ENCODE measurements at regions not wholly inside any gene's neighbourhood (a gene's known extent, or its start where the extent isn't known, plus 50 kb on each side); places are given as distances from the start of the nearest gene placed in this dataset.

DNA sequence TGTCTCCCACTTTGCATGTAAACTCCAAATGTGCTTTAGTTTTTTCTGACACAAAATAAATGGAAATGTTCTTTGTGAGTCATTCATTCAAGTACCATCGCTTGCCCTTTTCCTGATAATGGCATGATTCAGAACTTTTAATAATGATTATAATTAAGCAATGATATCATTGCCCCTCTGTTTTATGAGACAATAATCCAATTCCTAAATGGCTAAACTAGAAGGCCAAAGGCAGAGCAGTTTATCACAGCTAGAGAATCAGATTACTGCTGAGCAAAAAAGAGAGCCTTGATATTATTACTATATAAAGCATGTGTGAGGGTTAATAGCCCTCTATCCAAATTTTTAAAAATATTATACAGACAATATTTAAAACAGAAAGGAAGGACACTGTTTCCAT, 484.2 kb upstream of the PTPRD start:
- H3K79me2 ChIP-seq (ENCODE audit: low read length) = no peaks in the 10 kb centered on the region
- H2AFZ ChIP-seq (ENCODE audit: low read length) = no peak overlapping the region
- H3K36me3 ChIP-seq (ENCODE audit: low read depth, low read length) = no peaks in the 10 kb centered on the region
- intact Hi-C loops (cut with micrococcal nuclease) = no loop called here
- no peaks in the 10 kb centered on the region for H3F3A ChIP-seq (ENCODE audit: low read length, unreplicated experiment)
- POLR2A ChIA-PET (ENCODE audit: unreplicated experiment) = no interaction called here
- H3K9me3 ChIP-seq (ENCODE audit: low read length) = no peaks in the 10 kb centered on the region
- ATAC-seq (no peak), DNase-seq (no peak)
- CTCF ChIA-PET = no interaction called here
- no peak overlapping the region for H3K27ac ChIP-seq (ENCODE audit: low read length)
- H3K9me2 ChIP-seq (replicated peaks; ENCODE audit: low read length) = no peaks in the 10 kb centered on the region
- H3K4me3 ChIP-seq (ENCODE audit: low read length) = no peak overlapping the region
- H3K4me1 ChIP-seq (ENCODE audit: insufficient read depth, low read length) = no peaks in the 10 kb centered on the region
- BruUV-seq (replicated peaks) = no TSS peak
- no peak overlapping the region for H3K9ac ChIP-seq (ENCODE audit: low read length)
- no peak overlapping the region for H3K4me2 ChIP-seq (ENCODE audit: low read length)
- no peak for TF ChIP-seq EZH2phosphoT487 (IDR thresholded peaks at IDR 0.05; ENCODE audit: borderline replicate concordance, low read length)
- no peaks in the 10 kb centered on the region for H3K27me3 ChIP-seq (ENCODE audit: low read length)
- H4K20me1 ChIP-seq (ENCODE audit: low read length) = no peaks in the 10 kb centered on the region

DNA sequence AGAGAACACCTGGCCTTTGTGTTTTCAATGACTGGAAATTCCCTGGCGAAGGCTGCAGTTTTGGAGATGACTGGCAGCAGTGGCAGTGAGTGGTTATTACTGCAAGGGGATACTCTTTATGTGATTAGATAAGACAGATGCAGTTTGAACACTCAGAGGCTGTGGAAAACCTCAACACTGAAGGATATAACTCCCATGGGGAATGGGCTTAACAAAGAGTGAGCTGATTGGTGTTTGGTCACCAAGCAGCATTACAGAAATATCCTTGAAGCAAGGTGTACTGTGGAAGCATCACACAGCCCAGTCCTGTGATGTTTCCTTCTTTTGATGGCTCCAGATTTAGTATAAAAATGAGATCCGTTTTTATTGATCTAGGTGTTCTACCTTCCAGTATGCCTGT, 490.7 kb upstream of the PTPRD start:
- Histone ChIP-seq H3K79me2 (ENCODE audit: low read length) (no peaks in the 10 kb centered on the region), H3K9me2 (replicated peaks; ENCODE audit: low read length) (no peaks in the 10 kb centered on the region), H3K9me3 (ENCODE audit: low read length) (no peaks in the 10 kb centered on the region)

DNA sequence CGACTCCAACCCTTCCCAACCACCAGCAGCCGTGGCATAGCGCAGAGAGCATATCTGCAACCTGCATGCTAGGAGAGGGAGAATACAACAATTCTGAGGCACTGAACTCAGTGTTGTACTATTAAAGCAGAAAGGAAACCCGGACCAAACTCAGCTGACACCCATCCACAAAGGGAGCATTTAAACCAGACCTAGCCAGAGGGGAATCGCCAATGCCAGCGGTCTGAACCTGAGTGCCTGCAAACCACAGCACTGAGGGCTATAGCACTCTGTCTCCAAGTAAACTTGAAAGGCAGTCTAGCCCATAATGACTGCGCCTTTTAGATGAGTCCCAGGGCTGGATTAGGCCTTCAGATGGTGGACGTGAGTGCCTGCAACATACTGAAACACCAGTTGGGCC, 494.4 kb upstream of the PTPRD start:
- no peaks in the 10 kb centered on the region for H3K36me3 ChIP-seq (ENCODE audit: low read depth, low read length)
- intact Hi-C loops (cut with micrococcal nuclease) = no loop called here
- H3K27me3 ChIP-seq (ENCODE audit: low read length) = no peaks in the 10 kb centered on the region
- no peaks in the 10 kb centered on the region for H3K9me3 ChIP-seq (ENCODE audit: low read length)
- H3K9ac ChIP-seq (ENCODE audit: low read length) = no peak overlapping the region
- no peak overlapping the region for H2AFZ ChIP-seq (ENCODE audit: low read length)
- no peak overlapping the region for H3K4me3 ChIP-seq (ENCODE audit: low read length)
- H3F3A ChIP-seq (ENCODE audit: low read length, unreplicated experiment) = no peaks in the 10 kb centered on the region
- H4K20me1 ChIP-seq (ENCODE audit: low read length) = no peaks in the 10 kb centered on the region
- H3K79me2 ChIP-seq (ENCODE audit: low read length) = no peaks in the 10 kb centered on the region
- no peak overlapping the region for H3K4me2 ChIP-seq (ENCODE audit: low read length)
- no TSS peak for BruUV-seq (replicated peaks)
- ChIA-PET POLR2A (ENCODE audit: unreplicated experiment) (no interaction called here), CTCF (no interaction called here)
- no peaks in the 10 kb centered on the region for H3K9me2 ChIP-seq (replicated peaks; ENCODE audit: low read length)
- no peak for DNase-seq
- ATAC-seq = no peak
- no peak overlapping the region for H3K27ac ChIP-seq (ENCODE audit: low read length)
- TF ChIP-seq EZH2 (IDR thresholded peaks at IDR 0.05; ENCODE audit: low read length, unreplicated experiment) = no peak
- TF ChIP-seq, protein P1, sequence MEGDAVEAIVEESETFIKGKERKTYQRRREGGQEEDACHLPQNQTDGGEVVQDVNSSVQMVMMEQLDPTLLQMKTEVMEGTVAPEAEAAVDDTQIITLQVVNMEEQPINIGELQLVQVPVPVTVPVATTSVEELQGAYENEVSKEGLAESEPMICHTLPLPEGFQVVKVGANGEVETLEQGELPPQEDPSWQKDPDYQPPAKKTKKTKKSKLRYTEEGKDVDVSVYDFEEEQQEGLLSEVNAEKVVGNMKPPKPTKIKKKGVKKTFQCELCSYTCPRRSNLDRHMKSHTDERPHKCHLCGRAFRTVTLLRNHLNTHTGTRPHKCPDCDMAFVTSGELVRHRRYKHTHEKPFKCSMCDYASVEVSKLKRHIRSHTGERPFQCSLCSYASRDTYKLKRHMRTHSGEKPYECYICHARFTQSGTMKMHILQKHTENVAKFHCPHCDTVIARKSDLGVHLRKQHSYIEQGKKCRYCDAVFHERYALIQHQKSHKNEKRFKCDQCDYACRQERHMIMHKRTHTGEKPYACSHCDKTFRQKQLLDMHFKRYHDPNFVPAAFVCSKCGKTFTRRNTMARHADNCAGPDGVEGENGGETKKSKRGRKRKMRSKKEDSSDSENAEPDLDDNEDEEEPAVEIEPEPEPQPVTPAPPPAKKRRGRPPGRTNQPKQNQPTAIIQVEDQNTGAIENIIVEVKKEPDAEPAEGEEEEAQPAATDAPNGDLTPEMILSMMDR (conservative IDR thresholded peaks at IDR 0.05; ENCODE audit: low read depth, low read length) = no peak
- no peak for TF ChIP-seq EZH2phosphoT487 (IDR thresholded peaks at IDR 0.05; ENCODE audit: borderline replicate concordance, low read length)
- no peaks in the 10 kb centered on the region for H3K4me1 ChIP-seq (ENCODE audit: insufficient read depth, low read length)

More for the DNA sequence above, 490.7 kb upstream of the PTPRD start:
- Histone ChIP-seq H3K4me1 (ENCODE audit: insufficient read depth, low read length) (no peaks in the 10 kb centered on the region), H3K4me3 (ENCODE audit: low read length) (no peak overlapping the region), H3K27me3 (ENCODE audit: low read length) (no peaks in the 10 kb centered on the region), H3F3A (ENCODE audit: low read length, unreplicated experiment) (no peaks in the 10 kb centered on the region), H3K4me2 (ENCODE audit: low read length) (no peak overlapping the region), H2AFZ (ENCODE audit: low read length) (no peak overlapping the region), H3K27ac (ENCODE audit: low read length) (no peak overlapping the region), H3K9ac (ENCODE audit: low read length) (no peak overlapping the region), H3K36me3 (ENCODE audit: low read depth, low read length) (no peaks in the 10 kb centered on the region), H4K20me1 (ENCODE audit: low read length) (no peaks in the 10 kb centered on the region)
- ChIA-PET CTCF (no interaction called here), POLR2A (ENCODE audit: unreplicated experiment) (no interaction called here)
- ATAC-seq = no peak
- no peak for DNase-seq
- TF ChIP-seq, protein P1 (conservative IDR thresholded peaks at IDR 0.05; ENCODE audit: low read depth, low read length) = no peak
- TF ChIP-seq EZH2 (IDR thresholded peaks at IDR 0.05; ENCODE audit: low read length, unreplicated experiment) (no peak), EZH2phosphoT487 (IDR thresholded peaks at IDR 0.05; ENCODE audit: borderline replicate concordance, low read length) (no peak)
- no TSS peak for BruUV-seq (replicated peaks)
- intact Hi-C loops (cut with micrococcal nuclease) = no loop called here
